ENCODE measurements at regions not wholly inside any gene's neighbourhood (a gene's known extent, or its start where the extent isn't known, plus 50 kb on each side); places are given as distances from the start of the nearest gene placed in this dataset.

- H3K4me1 ChIP-seq (ENCODE audit: control insufficient read depth, insufficient read depth, low read length), result no peaks in the 10 kb centered on the region
- H3K36me3 ChIP-seq (ENCODE audit: control insufficient read depth, insufficient read depth, low read length), result no peaks in the 10 kb centered on the region
- H3K27me3 ChIP-seq (ENCODE audit: control insufficient read depth, insufficient read depth, low read length), result no peaks in the 10 kb centered on the region
- BruUV-seq (replicated peaks), result no TSS peak
- no peak for TF ChIP-seq CTCF (IDR thresholded peaks at IDR 0.05)
- no peak for TF ChIP-seq POLR2AphosphoS5 (IDR thresholded peaks at IDR 0.05; ENCODE audit: low read depth, low read length)
- no peak for TF ChIP-seq REST (IDR thresholded peaks at IDR 0.05; ENCODE audit: insufficient read depth in 1 of 2, low read depth in 2 of 2, low read length in 1 of 2)
- TF ChIP-seq TCF7L2 (IDR thresholded peaks at IDR 0.05; ENCODE audit: low read depth, low read length), result no peak
- TF ChIP-seq SIN3A (IDR thresholded peaks at IDR 0.05; ENCODE audit: borderline replicate concordance, insufficient read depth, low read depth, low read length), result no peak
- no peaks in the 10 kb centered on the region for H3K9me3 ChIP-seq (ENCODE audit: control insufficient read depth, insufficient read depth, low read depth, low read length)
- ATAC-seq (no peak), DNase-seq (ENCODE audit: low read depth, low spot score) (no peak)
- POLR2A ChIA-PET, result interaction anchor here (0.5 kb wide), 1 partner anchor 370 kb away, joined by 4 read pairs; no protein-coding TSS in a partner anchor
- H3K27ac ChIP-seq (ENCODE audit: low read length), result no peak overlapping the region
- intact Hi-C loops (cut with micrococcal nuclease; ENCODE audit: unreplicated experiment) (no loop called here), in situ Hi-C loops (cut with HindIII; ENCODE audit: low pct_unique_long_range_greater_than_20kb, low sequenced_read_pairs) (no loop called here)
- CTCF ChIA-PET, result no interaction called here
- H3K4me3 ChIP-seq (ENCODE audit: low read depth in 2 of 2, low read length in 2 of 2), result no peak overlapping the region
Observed at GRCh38 chr3:28087591-28087990, 153.8 kb upstream of the CMC1 start.

GRCh38 chr3:28088811-28089526 lies 152.4 kb upstream of the CMC1 start:
- CTCF ChIA-PET, result no interaction called here
- DNase-seq (ENCODE audit: low read depth, low spot score) (no peak), ATAC-seq (no peak)
- Histone ChIP-seq H3K4me3 (ENCODE audit: low read depth in 2 of 2, low read length in 2 of 2) (no peak overlapping the region), H3K27me3 (ENCODE audit: control insufficient read depth, insufficient read depth, low read length) (no peaks in the 10 kb centered on the region), H3K4me1 (ENCODE audit: control insufficient read depth, insufficient read depth, low read length) (no peaks in the 10 kb centered on the region), H3K36me3 (ENCODE audit: control insufficient read depth, insufficient read depth, low read length) (no peaks in the 10 kb centered on the region), H3K9me3 (ENCODE audit: control insufficient read depth, insufficient read depth, low read depth, low read length) (no peaks in the 10 kb centered on the region), H3K27ac (ENCODE audit: low read length) (no peak overlapping the region)
- TF ChIP-seq CTCF (IDR thresholded peaks at IDR 0.05), result no peak
- TF ChIP-seq REST (IDR thresholded peaks at IDR 0.05; ENCODE audit: insufficient read depth in 1 of 2, low read depth in 2 of 2, low read length in 1 of 2), result no peak
- no peak for TF ChIP-seq POLR2AphosphoS5 (IDR thresholded peaks at IDR 0.05; ENCODE audit: low read depth, low read length)
- intact Hi-C loops (cut with micrococcal nuclease; ENCODE audit: unreplicated experiment), result no loop called here
- no TSS peak for BruUV-seq (replicated peaks)
- POLR2A ChIA-PET, result no interaction called here
- in situ Hi-C loops (cut with HindIII; ENCODE audit: low pct_unique_long_range_greater_than_20kb, low sequenced_read_pairs), result no loop called here
